HS-5 (cell line): ENCODE measurements at regions not wholly inside any gene's neighbourhood (a gene's known extent, or its start where the extent isn't known, plus 50 kb on each side); places are given as distances from the start of the nearest gene placed in this dataset.
"Not testable (repeated sequence)": the region's sequence is repeated elsewhere in the genome, so short reads cannot be mapped to it uniquely, and the experiment has no call there.

Experiments used
- DNase-seq: peaks from one replicate; pipeline ENCODE4 v3.0.0-alpha.2; 2012; ENCODE audit warnings: low read depth

DNA sequence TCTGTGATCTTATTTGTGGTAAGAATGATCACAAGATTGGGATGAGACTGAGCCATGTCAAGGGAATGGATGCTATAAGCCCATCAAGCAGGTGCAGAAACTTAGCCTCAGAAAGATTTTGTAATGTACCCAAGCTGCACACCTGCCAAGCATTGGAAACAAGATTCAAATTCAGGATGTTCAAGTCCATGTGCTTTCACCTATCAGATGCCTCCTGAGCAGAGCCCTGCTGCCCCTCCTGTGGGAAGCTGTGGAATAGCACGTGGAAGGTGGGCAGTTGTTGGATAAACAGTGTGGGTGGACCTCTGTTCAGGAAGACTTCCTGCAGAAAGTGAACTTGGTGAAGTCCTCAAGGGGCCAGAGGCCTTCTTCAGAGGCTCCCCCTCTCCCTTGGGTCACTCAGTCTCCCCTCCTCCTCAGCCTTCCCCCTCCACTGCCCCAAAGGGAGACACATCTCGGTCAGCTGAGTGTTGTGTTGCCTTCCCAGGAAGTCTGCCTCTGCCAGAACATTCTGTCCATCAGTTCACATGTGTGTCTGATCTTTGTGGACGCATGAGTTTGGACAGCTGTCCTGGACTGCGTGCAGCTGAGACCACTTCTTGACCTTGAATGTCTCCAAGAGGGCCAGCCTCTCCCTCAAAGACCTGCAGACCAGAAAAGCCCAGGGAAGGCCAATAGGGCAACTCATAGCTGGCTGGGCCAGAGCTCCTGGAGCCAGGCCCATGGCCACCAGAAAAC lies 186.1 kb downstream of the INHBB start:
- no peak for DNase-seq

DNA sequence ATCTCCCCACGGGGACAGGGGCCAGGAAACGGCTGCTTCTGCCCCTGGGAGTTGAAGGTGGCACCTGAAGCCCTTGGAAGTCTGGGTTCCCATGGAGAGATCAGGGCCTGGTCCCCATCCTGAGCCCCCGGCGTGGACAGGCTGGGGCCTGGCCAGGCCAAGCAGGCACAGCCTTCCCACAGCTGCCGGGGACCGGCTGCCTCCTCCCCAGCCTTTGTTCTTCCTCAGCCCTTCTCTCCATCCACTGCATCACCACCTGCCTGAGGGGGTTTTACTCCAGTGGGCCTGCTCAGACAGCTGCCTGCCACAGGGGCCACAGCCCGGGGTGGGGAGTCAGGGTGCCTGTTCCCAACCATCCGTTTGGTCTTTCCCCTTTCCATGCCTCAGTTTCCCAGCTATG lies 187.7 kb downstream of the INHBB start:
- DNase-seq, result no peak

DNA sequence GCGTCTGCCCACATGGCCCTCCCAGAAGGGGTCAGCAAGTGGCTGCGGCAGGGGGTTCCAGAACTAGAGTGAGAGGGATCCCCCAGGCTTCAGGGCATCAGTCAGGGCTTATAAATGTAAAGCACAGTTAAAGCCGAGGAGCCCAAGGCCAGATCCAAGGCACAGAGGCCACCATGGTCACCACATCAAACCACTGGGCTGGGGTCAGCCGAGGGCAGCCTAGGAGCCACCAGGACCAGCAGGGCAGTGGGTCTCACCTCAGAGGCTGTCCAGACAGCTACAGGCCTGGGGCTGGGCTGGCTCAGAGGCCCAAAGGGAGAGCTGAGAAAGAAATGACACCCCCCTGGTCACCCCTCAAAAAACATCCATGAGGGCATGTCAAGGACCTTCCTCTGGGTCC lies 188.5 kb downstream of the INHBB start:
- no peak for DNase-seq

DNA sequence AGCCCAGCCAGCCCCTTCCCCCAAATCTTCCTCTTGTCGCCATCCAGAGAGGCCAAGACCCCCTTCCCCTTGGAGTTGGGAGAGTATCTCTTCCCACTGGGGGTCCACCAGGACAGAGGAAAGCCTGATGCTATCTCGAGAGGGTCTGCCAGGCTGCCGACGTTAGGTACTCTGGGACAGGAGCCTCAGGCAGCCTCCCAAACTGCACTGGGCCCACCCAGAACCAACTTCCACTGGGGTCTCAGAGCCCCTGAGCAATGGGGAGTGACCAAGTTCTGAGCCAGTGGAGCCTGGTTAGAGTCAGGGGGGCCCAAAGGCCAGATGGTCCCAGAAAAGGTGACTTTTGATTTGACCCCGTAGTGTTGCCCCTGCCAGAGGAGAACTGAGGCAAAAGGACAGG lies 189.1 kb downstream of the INHBB start:
- DNase-seq, result no peak

DNA sequence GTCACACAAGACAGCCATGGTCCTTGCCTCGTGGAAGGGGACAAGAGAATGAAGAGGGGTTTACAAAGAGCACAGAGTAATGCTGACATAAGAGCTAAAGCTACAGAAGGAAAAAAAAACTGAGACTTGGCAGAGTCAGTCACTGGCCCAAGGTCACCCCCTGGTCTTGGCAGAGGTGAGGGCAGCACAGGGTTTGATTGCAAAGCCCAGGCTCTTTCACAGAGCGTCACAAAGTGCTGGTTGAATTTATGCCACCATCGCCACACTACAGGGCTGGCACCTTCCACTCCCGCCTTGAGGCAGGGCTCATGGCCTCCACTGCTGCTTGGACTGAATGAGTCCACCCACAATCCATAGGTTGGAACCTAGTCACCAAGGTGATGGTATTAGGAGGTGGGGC lies 190.2 kb downstream of the INHBB start:
- no peak for DNase-seq

DNA sequence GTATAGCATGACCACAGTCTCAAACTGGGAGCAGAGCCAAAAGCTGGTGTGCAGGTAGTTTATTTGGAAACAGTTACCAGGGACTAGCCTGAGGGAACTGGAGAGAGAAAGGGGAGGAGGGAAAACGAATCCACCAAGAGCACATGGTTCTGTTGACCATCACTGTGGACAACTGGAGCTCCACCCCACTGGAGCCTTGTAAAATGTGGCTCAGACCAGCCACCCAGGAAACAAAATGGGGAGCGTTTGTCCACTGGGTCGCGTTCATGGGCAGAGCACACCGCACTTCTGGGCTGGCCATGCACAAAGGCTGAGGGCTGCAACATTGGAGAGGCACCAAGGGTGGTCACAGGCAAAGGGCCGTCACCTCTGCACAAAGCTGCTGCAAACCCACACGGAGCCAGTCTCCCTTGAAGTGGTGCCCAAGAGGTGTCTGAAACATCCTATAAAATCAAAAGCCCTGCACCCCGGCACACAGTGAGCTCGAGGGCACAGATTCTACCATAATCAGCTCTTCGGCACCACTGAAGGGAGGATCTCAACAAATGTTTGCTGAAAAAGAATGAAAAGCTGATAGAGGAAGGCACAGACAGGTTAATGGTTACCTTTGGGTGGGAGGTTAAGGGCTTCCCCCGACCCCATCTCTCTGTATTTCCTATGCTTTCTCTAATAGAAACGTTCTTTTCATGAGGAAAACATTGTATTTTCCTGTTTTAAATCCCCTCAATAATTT lies 192.9 kb downstream of the INHBB start:
- no peak for DNase-seq

DNA sequence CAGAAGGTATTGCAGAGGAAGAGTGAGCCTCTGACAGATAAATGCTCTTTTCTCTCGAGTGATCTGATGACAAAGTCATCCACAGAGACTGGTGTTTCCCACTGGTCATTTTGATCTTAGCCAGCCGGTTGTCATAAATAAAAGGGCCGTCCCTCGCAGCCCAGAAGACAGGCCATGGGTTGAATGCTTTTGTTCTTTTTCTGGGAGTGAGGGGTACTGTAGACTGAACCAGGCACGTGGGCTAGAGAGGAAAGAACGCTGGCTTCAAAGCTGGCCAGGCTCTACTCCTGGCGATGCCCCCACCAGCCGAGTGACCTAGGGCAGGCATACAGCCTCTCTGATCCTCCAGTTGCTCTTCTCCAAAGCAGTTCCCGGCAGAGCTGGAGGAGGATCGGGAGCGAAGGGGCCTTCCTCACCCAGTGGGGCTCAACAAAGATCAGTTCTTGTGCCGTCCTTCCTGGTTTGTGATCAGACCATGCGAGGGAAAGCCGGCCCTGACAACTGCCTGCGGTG lies 193.5 kb downstream of the INHBB start:
- no peak for DNase-seq

DNA sequence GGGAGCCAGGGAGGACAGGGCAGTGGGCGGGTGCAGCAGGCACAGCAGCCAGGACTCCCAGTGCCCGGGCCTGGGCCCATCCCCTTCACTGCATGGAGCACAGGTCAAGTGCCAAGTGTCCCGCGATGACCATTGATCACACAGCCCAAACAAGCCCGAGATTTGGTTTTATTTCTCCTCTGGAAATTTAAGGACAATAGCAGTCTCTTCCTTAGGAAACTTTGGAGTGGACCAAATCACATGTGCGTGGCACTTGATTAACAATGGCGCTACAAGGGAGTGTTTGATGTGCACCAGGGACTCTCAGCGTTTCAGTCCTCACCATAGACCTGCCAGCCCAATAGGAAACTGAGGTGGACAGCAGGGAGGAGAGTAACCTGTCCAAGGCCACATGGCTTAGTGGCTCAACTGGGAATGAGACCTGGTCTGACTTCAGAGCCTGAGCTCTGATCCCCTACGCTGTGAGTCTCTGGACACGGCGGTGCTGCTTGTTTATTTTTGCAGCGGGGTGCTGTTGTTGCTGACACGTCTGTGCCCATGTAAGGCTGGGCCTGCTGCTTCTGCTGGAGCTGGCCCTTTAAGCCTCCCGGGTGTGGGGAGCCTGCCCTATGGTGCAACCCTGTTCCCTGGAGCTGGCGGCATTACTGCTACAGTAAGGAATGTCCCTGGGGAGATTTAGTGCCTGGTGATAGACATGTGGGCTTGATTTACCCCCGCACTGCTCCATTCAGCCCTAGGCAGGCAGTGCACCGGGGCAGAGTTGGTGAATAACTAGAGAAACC lies 194.2 kb downstream of the INHBB start:
- peak; percentile 90 for DNase-seq

DNA sequence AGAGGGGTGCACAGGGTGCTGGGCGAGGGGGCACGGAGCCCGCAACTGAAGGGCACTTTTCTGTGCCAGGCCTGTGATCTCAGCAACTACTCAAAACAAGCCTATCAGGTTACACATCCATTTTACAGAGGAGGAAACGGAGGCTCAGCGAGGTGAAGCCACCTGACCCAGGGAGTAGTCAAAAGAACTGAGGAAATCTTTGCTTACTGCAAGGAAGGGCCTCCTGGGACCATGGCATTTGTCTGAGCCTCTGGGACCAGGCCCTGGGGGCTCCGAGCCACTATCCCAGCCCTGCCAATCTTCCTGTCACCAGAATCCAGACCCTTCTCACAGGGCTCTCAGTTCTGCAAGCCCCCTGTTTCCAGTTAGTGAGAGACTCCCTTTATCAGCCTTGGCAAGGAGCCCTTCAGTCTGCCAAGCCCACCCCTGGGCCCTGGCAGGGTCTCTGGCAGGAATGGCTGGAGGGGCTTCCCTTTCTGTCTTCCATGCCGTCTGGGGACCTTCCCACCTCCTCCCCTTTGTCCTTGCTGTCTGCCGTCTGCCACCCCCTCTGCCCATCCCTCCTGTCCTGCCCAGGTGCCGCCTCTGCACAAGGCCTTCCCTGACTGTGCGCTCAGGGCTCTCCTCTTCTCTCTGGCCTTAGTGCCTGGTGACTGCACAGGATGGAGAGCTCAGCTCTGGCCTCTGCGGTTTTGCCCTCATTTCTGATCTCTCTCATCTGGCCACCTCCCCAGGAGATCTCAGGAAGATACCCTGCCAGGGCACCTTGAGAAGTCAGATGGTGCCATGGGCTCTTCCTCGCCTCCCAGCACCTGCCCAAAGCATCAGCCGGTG lies 194.7 kb upstream of the GLI2 start:
- no peak for DNase-seq

DNA sequence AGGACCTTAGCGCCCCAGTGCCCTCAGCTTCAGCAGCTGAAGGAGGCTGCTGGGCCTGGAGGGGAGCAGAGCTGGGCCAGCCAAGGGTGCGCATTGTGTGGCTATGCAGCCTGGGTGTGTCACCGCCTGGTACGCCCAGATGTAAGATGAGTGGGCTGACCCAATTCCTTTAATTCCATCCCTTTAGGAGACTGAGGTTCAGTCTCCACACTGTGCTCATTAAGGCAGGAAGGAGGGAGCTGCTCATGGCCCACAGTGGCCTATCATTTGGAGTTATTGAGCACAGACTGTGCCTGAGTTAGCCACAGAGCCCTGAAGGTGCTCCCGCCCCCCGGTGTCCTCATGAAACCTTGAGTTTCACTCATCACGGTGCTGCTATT lies 194.1 kb upstream of the GLI2 start:
- DNase-seq, result no peak

DNA sequence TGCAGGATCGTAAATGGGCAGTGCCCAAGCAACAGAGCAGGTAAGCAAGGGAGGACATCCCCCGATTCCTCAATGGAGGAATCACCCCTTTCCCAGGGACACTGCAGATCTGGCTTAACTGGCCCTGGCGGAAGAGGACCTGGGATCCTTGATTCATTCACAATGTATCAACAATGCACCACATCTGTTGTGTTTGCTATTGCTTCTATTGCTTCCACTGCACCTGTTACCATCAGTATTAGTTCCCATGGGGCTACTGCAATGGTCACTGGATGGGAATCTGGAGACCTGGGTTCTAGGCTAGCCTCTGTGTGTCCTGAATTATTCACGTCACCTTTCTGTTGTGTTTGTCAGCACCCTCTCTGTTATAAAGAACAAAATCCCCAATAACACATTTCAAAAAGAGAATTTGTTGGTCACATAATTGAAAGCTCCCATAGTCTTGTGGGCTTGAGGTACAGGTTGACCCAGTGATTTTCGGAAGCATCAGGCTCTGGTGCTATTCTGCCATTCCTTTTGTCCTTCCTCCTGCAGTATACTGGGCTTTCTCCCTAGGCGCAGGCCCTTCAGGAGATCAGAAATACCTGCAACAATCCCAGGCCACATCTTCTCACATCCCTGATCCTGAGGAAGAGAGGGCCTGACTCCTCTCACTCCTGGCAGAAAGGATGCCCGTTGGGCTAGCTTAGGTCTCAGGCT lies 193.5 kb upstream of the GLI2 start:
- DNase-seq, result no peak

DNA sequence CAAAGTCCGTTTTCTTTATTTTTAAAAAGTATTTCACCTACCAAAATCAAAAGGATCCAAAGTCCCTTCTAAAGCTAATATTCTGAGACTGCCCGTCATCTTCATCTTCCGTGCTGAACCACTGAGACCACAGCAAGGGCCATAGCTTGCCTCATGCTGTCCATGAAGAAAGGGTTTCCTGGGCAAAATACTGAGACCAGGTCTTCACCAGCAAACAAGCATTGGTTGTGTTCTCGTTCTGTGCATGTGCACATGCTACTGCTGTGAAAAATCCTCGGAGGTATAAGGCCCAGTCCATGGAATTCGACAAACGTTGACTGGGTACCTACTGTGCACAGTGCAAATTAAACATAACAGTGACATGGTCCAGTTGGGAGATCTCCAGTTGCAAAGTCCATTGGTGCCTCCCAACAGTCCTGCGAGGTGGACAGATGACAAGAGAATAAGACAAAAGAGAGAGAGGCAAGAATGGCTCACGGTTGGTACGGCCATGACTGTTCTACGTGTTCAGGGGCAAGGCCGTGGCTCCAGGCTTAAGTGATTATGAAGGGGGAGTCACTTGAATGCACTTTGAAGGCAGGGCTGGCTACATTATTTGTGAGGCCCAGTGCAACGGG lies 192.6 kb upstream of the GLI2 start:
- DNase-seq, result no peak

DNA sequence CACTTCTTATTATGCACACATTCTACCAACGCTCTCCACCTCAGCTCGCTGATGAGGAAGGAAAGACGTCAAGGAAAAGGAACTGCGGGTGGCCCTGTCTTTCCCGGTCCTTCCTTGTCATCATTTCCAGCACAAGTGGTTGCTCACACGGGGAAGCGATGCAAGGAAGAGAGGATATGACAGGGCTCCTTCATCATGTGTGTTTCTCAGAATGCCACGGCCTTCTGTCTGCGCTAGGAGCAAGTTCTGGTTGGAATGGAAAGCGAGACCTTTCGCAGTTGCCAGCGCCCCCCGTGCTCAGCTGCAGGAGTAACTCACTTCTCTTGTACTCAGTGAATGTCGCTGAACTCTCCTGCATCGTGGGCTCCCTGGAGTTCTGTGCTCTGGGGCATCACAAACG lies 191.8 kb upstream of the GLI2 start:
- DNase-seq, result no peak

DNA sequence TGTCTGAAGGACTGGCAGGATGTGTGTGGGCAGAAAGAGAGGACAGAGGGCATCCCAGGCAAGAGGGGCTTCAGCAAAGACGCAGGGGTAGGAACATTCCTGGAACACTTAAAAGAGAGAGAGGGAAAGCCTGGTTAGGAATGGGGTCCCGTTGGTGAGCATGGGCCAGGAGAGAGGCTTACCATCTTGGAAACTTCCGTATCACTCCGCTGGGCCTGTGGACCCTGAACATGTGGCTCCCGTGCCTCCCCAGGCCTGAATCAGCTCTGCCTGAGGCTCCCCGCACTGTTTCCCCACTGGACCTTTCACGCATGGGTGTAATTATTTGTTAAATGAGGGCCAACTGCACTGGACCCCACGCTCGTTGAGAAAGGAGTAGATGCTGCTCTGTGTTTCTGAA lies 191.1 kb upstream of the GLI2 start:
- no peak for DNase-seq

DNA sequence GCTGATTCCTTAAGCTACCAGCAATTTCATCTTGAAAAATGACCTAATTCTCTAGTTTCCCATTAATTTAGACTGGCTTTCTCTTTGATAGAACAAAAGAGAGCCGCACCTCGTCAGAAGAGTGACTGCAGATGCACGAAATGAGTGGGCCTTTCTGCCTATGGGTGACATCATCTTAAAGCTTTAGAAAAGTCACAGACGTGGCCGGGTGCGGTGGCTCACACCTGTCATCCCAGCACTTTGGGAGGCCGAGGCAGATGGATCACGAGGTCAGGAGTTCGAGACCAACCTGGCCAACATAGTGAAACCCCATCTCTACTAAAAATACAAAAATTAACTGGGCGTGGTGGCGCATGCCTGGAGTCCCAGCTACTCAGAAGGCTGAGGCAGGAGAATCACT lies 190.7 kb upstream of the GLI2 start:
- DNase-seq, result not testable (repeated sequence)

DNA sequence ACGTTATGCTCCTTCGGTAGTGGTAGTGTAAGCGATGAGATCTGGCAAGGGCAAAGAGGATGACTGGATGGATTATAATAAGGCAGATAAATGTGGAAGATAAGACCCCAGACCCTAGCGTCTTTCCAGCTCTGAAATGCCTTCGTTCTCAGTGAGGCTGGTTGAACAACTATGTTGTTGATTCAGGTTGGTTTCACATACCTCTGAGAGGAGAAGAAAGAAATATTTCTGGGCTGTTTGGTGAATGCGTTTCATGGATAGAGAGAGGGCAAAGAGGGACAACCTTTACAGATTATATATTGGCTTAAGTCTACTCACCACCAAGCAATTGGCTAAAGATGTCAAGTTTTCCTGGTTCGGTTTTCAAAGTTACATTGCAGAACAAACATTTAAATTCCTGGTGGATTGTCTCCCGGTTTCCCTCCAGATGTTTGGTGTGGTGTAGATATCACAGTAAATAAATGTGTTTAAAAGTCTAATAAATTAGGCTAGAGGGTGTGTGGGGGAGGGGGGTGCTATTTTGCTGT lies 190.1 kb upstream of the GLI2 start:
- no peak for DNase-seq

DNA sequence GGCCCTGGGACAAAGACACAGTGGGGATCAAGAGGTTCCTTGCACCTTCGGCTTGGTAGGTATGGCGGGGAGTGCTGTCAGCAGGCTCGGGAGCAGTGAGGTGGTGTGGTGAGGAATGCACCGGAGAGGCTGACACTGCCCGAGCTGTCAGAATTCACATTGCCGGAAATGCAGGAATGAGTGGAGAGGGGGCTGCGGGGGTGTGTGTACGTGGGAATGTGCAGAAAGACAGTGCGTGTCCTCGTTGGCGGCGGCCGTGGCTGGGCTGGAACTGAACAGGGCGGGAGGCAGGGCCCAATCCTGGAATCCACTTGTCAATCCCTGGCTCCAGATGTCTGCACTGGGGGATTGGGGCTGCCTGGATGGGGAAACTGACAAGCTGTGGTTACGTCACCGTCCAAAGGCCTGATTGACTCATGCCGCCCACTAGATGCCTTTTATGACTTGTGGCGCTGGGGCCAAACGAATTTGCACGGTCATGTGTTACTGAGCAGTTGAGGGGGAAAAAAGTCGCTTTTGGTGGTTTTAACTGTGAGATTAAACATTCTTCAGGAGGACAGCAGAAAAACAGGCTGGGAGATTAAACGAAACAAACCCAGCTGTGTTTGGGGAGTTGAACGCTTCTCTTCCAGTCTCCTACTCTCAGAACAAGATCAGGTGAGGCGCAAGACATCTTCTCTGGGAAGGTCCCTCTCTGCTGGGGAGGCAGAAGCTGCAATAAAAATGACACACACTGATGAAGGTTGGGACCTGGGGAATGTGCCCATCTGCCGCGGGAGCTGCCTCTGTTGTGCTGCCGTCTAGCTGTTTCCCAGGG lies 189.4 kb upstream of the GLI2 start:
- peak; percentile 86 for DNase-seq

DNA sequence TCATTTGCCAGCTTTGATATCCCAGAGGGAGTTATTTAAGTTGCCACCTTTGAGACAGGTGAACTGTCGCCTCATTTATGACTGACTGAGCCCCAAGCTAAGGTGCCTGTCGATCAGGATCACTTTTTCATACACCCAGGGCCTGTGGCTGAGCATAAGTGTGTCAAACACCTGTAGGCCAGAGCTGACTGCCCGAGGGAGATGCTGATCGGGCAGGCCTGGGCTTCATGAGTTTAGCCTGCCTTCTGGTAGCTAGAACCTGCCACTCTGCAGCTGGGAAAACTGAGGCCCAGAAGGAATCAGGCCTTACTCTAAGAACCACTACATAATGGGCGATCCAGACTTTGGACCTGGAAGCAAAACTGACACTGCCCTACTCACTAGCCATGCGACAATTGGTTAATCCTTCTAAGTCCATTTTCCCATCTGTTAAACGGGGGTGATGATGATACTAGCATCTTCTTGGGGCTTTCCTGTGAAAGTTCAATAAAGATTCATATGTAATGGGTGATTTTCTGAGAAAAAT lies 188.7 kb upstream of the GLI2 start:
- DNase-seq, result no peak

DNA sequence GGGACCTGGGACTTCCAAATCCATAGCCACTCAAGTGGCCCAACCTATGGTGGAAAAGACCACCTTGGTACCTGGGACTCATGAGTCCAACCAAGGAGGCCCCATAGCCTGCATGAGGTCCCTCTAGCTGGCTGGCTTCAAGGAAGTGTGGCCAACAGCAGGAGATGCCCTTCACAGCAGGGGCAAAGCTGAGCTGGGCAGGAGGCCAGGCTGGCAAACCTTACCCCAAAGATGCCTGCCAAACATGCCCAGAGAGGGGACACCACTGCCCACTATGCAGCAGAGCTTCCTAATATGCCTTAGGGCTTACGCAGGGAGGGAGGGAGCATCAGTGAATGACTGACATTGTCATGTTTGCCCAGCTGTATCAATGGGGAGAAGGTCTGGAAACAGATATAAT lies 188.0 kb upstream of the GLI2 start:
- no peak for DNase-seq
